HG03025 (cell line): ENCODE measurements at regions not wholly inside any gene's neighbourhood (a gene's known extent, or its start where the extent isn't known, plus 50 kb on each side); places are given as distances from the start of the nearest gene placed in this dataset.

Experiments
- ATAC-seq: cut with Tn5 transposase; IDR thresholded peaks from one replicate; pipeline ENCODE4 v1.9.1; 2021; ENCODE audit warnings: mild to moderate bottlenecking, moderate library complexity; ENCODE audit not compliant: unreplicated experiment, low FRiP score

DNA sequence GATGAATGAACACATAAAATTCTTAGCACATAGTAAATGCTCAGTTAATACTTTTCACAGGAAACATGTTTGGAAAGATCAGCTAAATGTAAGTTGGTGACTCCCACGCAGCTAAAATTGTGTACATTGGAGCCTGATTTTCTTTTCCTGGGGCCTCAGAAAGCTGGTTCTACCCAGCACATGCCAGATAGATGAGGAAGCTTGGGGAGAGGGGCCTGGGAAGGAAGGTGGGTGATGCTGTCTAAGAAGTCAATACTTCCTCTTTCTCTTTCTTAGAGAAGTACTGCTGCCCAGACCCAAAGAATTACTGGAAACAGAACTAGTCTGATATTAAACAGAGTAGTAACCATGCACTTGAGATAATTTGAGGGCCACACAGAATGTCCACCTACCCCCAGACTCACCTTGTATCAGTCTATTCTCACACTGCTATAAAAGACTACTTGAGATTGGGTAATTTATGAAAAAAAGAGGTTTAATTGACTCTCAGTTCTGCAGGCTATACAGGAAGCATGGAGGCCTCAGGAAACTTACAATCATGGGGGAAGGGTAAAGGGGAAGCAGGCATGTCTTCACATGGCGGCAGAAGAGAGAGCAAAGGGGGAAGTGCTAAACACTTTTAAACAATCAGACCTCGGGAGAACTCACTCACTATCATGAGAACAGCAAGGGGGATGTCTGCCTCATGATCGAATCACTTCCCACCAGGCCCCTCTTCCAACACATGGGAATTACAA, 123.3 kb upstream of the MED13L start:
- ATAC-seq = no peak

DNA sequence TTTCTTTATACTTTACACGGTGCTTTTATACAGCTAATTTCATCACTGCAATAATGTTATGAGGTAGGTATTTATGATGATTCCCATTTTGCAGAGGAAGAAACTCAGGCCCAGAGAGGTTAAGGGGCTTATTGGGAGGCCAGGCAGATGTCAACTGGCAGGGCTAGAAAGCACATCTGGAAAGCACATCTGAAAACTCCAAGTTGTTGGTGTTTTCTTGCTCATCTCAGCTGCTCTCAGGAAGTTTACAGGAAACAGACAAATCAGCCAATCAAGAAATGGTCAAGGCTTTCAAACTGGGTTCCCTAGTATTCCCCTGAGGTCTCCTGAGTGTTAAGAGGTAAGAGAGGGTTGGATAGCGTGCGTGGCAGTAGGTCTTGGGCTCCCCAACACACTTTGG, 124.1 kb upstream of the MED13L start:
- no peak for ATAC-seq

DNA sequence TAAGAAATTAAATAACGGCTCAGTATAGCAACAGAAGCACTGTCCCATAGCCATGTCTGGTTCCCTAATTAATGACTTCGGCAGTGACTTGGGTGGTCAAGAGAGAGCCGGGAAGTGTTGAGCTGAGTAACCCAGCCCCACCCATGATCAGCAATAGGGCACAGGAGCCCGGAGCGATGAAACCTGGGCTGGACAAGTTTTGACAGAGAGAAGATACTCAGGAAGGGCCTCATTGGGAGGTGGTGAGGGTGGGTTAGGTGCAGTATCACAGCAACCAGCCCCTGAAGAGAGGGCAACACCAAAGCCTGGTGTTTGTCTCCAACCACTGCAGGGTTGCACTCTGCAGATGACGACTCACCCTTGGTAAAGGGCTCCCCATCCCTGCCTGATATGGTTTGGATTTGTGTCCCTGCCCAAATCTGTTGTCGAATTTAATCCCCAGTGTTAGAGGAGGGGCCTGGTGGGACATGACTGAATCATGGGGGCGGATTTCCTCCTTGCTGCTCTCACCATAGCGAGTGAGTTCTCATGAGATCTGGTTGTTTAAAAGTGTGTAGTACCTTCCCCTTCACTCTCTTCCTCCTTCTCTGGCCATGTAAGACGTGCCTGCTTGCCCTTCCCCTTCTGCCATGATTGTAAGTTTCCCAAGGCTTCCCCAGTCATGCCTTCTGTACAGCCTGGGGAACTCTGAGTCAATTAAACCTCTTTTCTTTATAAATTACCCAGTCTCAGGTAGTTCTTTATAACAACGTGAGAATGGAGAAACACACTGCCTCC, 124.9 kb upstream of the MED13L start:
- no peak for ATAC-seq

DNA sequence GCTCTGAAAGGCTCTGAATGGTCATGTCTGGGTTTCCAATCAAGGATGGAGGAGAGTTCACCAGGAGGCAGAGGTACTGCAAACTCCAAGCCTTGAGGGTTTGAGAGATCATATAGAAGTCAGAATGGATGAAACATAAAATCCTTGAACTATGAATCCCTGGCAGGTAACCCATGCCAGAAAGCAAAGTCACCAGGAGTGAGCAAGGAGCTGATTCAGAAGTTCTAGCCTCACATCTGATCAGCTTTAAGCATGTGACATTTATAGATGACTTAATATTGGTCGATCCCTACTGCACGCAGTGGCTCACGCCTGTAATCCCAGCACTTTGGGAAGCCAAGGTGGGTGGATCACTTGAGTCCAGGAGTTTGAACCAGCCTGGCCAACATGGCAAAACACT, 126.1 kb upstream of the MED13L start:
- ATAC-seq = no peak

DNA sequence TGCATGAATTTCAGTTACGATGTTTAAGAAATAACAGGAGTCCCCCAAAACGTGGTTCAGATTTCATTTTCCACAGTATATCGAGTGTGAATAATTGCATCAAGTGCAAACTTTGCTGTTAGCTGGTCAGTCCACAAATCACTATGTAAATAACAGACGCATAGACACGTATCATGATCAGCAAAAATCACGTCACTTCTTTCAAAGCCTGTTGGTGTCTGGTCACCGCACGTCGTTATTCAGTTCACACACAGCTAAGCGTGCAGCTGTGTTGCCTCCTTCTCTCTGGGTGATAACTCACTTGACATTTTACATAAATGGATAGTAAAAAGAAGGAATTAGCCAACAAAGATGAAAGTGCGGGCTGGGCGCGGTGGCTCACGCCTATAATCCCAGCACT, 126.8 kb upstream of the MED13L start:
- ATAC-seq = no peak

DNA sequence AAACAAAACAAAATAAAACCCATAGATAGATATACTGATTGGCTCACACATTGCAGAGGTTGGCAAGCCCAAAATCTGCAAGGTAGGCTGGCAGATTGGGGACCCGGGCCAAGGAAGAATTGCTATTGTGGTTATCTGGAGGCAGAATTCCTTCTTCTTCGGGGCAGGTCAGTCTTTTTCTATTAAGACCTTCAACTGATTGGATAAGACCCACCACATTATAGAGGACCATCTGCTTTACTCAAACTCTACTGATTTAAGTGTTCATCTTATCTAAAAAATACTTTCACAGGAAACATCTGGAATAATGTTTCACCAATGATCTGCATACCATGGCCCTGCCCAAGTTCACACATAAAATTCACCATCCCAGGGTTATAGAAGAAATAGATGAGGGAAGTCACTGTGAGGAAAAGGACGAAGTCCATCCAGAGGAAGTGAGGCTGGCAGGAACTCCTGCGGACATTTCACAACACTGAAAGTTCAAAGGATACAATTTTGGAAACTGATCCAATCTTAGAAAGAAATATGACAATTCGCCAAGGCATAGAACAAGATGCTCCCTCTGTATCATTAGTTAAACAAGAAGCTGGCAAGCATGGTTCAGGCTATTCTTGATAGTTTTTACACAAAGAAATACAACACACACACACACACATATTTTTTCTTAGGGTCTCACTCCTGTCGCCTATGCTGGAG, 127.6 kb upstream of the MED13L start:
- no peak for ATAC-seq

DNA sequence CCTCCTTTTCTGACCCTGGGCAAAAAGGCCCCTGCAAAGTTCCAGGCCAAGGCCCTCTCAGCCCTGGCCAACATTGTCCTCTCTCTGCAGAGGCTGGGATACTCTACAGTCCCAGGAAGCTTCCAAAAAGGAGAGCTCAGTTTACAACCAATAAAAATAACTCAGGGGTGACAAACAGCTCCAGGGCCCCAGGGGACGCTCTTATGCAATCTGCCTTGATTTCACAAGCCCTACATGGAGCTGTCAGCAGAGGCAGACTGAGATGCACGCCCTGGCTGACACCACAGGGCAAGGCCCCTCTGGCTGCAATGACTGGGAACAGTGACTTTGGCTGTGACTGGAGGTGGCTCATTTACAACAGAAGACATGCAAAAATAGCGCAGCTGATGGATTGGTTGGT, 129.0 kb upstream of the MED13L start:
- ATAC-seq = no peak

DNA sequence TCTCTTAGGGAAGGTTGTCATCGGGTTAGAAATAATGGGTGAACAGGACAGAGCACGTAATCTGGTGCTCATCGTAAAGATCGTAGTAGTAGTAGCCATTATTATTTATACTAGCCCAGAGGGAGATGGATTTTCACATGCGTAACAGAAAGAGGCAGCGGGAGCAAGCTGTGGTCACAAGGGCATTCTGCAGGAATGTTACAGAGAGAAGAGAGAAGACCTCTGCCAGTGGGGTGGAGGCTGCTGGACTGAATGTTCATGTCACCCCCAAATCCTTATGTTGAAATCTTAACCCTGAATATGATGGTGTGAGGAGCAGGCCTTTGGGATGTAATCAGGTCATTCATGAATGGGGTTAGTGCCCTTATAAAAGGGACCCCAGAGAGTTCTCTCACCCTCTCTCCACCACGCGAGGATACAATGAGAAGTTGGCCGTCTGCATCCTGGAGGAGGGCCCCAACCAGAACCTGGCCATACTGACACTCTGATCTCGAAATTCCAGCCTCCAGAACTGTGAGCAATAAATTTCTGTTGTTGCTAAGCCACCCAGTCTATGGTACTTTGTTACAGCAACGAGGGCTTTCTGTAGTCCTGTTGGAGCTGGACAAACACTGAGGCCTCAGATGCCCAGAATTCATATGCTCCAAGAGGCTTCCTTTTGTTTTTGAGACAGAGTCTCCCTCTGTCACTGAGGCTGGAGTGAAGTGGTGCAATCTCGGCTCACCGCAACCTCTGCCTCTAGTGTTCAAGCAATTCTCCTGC, 131.2 kb upstream of the MED13L start:
- no peak for ATAC-seq

DNA sequence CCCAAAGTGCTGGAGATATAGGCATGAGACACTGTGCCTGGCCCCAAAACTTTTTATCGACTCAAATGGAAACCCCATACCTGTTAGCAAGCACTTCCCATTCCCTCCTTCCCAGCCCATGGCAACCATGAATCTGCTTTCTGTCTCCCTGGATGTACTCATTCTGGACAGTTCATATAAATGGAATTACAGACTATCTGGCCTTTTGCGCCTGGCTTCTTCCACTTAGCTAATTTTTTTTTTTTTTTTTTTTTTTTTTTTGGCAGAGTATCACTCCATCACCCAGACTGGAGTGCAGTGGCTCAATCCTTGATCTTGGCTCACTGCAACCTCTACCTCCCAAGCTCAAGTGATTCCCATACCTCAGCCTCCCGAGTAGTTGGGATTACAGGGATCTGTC, 134.5 kb upstream of the MED13L start:
- no peak for ATAC-seq

DNA sequence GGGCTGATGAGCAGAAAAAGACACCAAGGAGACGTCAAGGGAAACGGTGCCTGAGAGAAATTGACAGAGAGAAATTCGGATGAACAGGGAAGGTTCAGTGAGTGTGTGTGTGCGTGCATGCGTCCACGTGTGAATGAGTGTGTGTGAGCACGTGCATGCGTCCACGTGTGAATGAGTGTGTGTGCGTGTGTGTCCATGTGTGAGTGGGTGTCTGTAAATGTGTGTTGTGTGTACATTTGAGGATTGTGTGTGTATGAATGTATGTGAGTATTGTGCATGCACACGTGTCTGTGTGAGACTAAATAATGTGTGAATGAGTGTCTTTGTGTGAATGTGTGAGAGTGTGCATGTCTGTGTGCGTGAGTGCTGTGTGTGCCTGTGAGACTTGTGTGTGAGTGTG, 137.4 kb upstream of the MED13L start:
- ATAC-seq = no peak

DNA sequence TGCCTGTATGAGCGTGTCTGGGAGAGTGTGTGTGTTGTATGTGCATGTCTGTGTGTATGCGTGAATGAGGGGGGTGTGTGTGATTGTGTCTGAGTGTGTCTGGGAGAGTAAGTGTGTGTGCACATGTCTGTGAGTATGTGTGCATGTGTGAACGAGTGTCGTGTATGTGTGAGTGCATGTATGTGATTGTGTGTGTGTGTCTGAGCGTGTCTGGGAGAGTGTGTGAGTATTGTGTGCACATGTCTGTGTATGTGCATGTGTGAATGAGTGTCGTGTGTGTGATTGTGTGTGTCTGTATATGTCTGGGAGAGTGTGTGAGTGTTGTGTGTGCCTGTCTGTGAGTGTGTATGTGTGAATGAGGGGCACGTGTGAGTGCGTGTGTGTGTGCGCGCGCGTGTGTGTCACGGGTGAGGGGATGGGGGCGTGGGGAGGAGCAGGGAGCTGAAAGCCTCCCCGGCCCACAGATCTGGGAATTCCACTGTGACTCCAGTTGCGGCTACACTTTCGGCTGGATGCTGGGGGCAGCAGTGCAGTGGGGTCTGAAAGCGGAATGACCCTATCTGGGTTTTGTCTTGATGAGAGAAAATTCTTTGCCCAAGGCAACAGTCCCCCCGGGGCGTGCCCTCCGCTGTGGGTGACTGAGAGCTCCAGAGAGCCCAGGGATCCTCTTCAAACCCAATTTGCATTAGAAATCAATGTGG, 138.1 kb upstream of the MED13L start:
- no peak for ATAC-seq

DNA sequence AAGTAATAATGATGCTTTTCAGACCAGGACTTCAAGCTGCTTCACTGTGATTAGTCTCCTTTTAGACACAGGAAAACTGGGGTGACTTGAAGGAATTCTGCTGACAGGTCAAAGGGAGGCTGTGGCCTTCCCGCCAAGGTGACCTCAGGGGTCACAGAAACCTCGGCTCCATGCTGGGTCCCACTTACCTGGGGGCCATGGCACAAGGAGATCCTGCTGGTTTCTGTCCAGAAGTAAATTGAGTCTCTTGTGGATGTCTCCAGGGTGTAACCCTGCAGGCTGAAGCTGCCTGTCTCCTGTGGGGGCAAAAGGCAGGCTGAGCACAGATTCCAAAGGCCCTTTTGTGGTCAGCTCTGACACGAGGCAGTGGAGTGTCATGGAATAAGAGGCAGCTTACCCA, 138.7 kb upstream of the MED13L start:
- no peak for ATAC-seq

DNA sequence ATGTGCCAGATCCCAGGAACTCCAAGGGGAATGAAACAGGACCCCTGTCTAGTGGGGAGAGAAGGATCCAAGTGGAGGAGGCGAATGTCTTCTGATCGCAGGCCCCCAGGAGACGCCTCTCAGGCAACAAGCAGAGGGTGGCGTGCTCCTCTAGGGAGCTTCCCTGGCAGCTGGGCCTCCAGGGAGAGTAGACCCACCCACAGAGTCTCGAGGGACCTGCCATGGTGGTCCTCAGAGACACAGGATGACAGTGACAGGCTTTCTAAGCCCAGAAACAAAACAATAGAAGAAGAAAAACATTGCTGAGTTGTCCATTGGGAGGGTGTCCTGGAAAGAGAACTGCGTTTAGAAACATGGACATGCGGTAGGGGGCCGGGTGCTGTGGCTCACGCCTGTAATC, 140.6 kb upstream of the MAP1LC3B2 start:
- ATAC-seq = no peak

DNA sequence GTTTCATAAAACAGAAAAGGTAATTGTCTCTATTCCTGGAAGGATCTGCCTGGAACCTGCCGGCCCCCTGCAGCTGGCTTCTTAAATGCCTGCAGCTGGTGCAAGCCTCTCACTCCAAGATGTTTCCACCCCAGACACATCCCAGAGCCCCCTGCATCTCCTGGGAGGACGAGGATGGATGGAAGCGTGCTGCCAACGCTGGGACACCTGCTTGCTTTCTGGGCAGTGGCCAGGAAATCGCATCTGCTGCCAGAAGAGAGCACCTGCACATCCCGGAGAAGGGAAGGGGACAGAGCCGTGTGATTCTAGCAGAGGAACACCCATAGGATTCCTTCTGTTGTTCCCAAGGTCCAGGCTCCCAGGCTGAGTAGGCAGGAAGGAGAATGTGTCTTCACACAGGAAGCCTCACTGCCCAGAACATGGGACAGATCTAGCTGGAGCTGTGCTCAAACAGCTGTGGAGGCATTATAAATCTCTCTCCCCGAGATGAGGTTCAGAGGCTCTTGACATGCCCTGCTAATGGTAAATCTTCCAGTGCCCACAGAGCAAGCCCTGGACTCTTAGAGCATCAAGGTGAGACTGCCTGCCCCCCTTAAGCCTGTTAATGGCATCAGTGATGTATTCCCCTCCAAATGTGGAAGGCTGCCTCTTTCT, 138.8 kb upstream of the MAP1LC3B2 start:
- no peak for ATAC-seq

DNA sequence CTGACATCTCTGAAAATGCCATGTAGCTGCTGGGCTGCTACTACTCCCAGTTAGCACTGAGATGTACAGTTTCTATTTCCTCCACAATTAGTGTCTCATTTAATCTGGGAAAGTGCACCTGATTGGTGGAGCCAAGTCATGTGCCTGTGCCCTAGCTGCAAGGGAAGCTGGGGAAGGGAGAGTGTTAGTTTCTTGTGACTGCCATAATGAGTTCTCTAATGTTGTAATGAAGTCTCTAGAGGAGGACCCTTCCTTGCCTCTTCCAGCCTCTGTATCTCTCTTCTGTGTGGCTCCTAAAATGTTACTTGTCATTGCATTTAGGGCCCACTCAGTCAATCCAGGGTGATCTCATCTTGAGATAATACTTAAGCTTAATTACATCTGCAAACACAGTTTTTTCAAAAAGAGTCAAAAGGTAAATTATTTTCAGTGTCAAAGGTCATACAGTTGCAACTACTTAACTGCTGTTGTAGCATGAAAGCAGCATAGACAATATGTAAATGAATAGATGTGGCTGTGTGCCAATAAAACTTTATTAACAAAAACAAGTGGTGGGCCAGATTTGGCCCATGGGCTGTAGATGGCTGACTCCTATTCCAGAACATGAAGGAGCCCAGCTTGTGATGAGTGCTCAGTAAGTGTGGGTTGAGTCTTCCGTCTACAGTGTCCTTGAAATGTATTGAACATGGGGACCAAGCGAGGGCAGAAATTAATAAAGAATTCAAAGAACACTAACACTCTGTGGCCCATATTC, 137.2 kb upstream of the MAP1LC3B2 start:
- ATAC-seq = no peak

DNA sequence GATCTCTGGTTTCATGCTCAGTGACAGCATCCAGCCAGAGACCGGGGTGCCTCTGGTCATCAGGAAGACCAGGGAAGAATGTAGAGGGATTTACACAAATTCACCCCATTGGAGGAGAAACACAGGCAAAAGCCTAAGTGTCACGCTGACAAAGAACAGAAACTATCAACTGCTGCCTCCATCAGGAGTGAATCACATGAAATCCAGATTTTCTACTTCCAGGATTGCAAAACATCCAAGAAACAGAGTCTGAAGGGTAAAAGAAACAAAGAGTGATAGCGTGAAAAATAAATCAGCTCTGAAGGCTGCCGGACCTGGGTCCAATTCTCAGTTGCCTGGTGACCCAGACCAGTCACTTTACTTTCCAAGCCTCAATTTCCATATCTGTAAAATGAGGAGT, 136.1 kb upstream of the MAP1LC3B2 start:
- ATAC-seq = no peak

DNA sequence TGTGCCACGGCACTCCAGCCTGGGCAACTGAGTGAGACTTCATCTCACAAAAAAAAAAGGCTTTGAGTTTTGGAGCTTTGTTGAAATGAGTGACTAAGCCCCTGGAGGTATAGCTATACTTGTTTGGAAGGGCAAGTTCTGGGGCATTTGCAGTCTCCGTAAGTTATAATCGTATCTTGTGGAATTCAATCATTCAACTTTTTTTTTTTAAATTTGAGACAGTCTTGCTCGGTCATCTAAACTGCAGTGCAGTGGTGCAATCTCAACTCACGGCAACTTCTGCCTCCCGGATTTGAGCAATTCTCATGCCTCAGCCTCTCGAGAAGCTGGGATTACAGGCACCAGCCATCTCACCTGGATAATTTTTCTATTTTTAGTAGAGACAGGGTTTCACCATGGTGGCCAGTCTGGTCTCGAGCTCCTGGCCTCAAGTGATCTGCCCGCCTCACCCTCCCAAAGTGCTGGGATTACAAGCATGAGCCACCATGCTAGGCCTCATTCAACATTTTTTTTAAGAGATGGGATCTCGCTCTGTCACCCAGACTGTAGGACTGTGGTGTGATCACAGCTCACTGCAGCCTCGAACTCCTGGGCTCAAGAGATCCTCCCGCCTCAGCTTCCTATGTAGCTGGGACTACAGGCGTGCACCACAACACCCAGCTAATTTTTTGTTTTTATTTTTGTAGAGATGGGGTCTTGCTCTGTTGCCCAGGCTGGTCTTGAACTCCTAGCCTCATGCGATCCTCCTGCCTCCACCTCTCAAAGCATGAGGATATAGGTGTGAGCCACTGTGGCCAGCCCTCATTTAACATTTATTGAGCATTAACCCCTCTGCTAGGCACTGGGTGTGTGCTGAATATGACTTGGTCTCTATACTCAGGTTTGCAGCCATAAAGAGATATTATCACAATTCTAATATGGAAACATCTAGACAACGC, 133.7 kb upstream of the MAP1LC3B2 start:
- no peak for ATAC-seq
